H1 (cell line): ENCODE measurements at regions not wholly inside any gene's neighbourhood (a gene's known extent, or its start where the extent isn't known, plus 50 kb on each side); places are given as distances from the start of the nearest gene placed in this dataset.

Experiments
- ATF3 ChIP-seq: IDR thresholded peaks from 2 replicates; pipeline ENCODE4 v1.6.1; 2011; ENCODE audit warnings: low read depth, mild to moderate bottlenecking, low read length; ENCODE audit not compliant: insufficient read depth
- CEBPB ChIP-seq: IDR thresholded peaks from 2 replicates; pipeline ENCODE4 v1.6.1; 2012; ENCODE audit warnings: low read depth, low read length
- CTCF ChIP-seq, 3 experiments: IDR thresholded peaks; 1 replicate in 2 of 3; 2 replicates in 1 of 3; pipeline versions ENCODE4 v1.5.1 to v1.6.1; 2011; ENCODE audit warnings: low read length in 3 of 3, mild to moderate bottlenecking in 3 of 3, inconsistent platforms in 2 of 3, low read depth in 1 of 3, moderate library complexity in 1 of 3; ENCODE audit not compliant: insufficient read depth in 1 of 3; ENCODE audit errors: control extremely low read depth in 1 of 3
- EZH2 ChIP-seq: fragments of 200-600 bp; sonication (generic); IDR thresholded peaks from 2 replicates; pipeline ENCODE4 v1.7.1; 2012; ENCODE audit warnings: low read depth, mild to moderate bottlenecking, moderate library complexity, low read length, inconsistent platforms; ENCODE audit not compliant: severe bottlenecking
- POLR2A ChIP-seq, 2 experiments: IDR thresholded peaks; 1 replicate in 1 of 2; 2 replicates in 1 of 2; pipeline ENCODE4 v1.6.1; 2011; ENCODE audit warnings: low read depth in 2 of 2, low read length in 2 of 2, mild to moderate bottlenecking in 2 of 2; ENCODE audit errors: control extremely low read depth in 1 of 2
- POLR2AphosphoS5 ChIP-seq: IDR thresholded peaks from 2 replicates; pipeline ENCODE4 v1.6.1; 2011; ENCODE audit warnings: low read depth, low read length
- RFX5 ChIP-seq: IDR thresholded peaks from 2 replicates; pipeline ENCODE4 v1.6.1; 2011; ENCODE audit warnings: low read depth, low read length, improper control_type of control experiment, borderline replicate concordance
- SP1 ChIP-seq: IDR thresholded peaks from 2 replicates; pipeline ENCODE4 v1.6.1; 2011; ENCODE audit warnings: low read depth, low read length

GRCh38 chr6:14828201-14828611, 417.7 kb upstream of the JARID2 start:
- TF ChIP-seq CTCF (IDR thresholded peaks at IDR 0.05; ENCODE audit: control extremely low read depth in 1 of 3, insufficient read depth in 1 of 3, low read depth in 1 of 3, low read length in 3 of 3) (no peak), ATF3 (no peak), SP1 (no peak), POLR2AphosphoS5 (no peak), POLR2A (IDR thresholded peaks at IDR 0.05; ENCODE audit: control extremely low read depth in 1 of 2, low read depth in 2 of 2, low read length in 2 of 2) (no peak), CEBPB (no peak), EZH2 (no peak), RFX5 (no peak)
